ENCODE measurements at regions not wholly inside any gene's neighbourhood (a gene's known extent, or its start where the extent isn't known, plus 50 kb on each side); places are given as distances from the start of the nearest gene placed in this dataset.

DNA sequence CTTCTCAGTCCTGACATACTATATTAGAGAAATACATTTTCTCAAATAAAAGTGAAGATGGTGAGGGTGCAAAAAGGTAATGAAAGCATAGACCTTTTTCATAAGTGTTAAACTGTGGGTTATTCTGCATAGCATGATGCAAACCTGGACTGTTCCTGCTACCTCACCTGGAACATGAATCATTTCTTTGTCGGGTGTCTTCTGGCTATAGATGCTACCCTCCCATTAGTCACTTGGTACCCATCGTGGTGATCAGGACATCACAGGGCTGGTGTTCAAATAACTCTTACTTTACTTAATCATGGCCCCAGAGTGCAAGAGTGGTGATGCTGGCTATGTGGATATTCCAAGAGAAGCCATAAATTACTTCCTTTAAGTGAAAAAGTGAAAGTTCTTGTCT is 264.7 kb upstream of the AGA start:
- TF ChIP-seq POLR2A (IDR thresholded peaks at IDR 0.05; ENCODE audit: low read depth, low read length): no peak
- TF ChIP-seq, protein P1, sequence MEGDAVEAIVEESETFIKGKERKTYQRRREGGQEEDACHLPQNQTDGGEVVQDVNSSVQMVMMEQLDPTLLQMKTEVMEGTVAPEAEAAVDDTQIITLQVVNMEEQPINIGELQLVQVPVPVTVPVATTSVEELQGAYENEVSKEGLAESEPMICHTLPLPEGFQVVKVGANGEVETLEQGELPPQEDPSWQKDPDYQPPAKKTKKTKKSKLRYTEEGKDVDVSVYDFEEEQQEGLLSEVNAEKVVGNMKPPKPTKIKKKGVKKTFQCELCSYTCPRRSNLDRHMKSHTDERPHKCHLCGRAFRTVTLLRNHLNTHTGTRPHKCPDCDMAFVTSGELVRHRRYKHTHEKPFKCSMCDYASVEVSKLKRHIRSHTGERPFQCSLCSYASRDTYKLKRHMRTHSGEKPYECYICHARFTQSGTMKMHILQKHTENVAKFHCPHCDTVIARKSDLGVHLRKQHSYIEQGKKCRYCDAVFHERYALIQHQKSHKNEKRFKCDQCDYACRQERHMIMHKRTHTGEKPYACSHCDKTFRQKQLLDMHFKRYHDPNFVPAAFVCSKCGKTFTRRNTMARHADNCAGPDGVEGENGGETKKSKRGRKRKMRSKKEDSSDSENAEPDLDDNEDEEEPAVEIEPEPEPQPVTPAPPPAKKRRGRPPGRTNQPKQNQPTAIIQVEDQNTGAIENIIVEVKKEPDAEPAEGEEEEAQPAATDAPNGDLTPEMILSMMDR (conservative IDR thresholded peaks at IDR 0.05; ENCODE audit: low read depth, low read length): no peak
- TF ChIP-seq, protein P2, sequence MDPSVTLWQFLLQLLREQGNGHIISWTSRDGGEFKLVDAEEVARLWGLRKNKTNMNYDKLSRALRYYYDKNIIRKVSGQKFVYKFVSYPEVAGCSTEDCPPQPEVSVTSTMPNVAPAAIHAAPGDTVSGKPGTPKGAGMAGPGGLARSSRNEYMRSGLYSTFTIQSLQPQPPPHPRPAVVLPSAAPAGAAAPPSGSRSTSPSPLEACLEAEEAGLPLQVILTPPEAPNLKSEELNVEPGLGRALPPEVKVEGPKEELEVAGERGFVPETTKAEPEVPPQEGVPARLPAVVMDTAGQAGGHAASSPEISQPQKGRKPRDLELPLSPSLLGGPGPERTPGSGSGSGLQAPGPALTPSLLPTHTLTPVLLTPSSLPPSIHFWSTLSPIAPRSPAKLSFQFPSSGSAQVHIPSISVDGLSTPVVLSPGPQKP (IDR thresholded peaks at IDR 0.05; ENCODE audit: borderline replicate concordance, low read depth, low read length): no peak
- no peak for TF ChIP-seq RCOR1 (IDR thresholded peaks at IDR 0.05; ENCODE audit: insufficient replicate concordance, low read length)
- TF ChIP-seq RFX5 (IDR thresholded peaks at IDR 0.05; ENCODE audit: low read depth, low read length): no peak
- TF ChIP-seq, protein P3, sequence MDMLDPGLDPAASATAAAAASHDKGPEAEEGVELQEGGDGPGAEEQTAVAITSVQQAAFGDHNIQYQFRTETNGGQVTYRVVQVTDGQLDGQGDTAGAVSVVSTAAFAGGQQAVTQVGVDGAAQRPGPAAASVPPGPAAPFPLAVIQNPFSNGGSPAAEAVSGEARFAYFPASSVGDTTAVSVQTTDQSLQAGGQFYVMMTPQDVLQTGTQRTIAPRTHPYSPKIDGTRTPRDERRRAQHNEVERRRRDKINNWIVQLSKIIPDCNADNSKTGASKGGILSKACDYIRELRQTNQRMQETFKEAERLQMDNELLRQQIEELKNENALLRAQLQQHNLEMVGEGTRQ (IDR thresholded peaks at IDR 0.05; ENCODE audit: low read depth, low read length): no peak
- no peak for TF ChIP-seq RAD21 (IDR thresholded peaks at IDR 0.05; ENCODE audit: low read length)
- TF ChIP-seq CEBPB (IDR thresholded peaks at IDR 0.05; ENCODE audit: low read depth, low read length): no peak
- TF ChIP-seq MAZ (IDR thresholded peaks at IDR 0.05; ENCODE audit: borderline replicate concordance, low read depth, low read length): no peak
- TF ChIP-seq SMC3 (IDR thresholded peaks at IDR 0.05; ENCODE audit: low read depth, low read length): no peak

Data from IMR-90 (cell line).